ENCODE measurements at regions not wholly inside any gene's neighbourhood (a gene's known extent, or its start where the extent isn't known, plus 50 kb on each side); places are given as distances from the start of the nearest gene placed in this dataset.
A peak's percentile ranks its signal among the peaks of the same experiment; 100 is the strongest.

DNA sequence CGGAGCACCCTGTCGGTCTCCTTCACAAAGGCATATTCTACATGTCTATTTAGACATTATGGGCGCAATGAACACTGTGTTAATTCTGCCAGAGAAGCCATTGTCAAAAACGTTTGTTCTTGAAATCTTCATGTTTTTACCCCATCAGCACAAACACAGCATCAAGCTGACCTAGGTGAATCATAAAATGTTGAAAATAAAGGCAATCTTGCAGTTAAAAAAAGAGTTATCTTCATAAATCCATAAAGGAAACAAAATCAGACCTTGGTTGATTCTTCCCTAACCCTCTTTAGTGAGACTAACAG, 154.9 kb downstream of the DIO2 start:
- Histone ChIP-seq H4K20me1 (ENCODE audit: insufficient read depth) (no peaks in the 10 kb centered on the region), H3F3A (ENCODE audit: insufficient read depth, low read length, poor library complexity, severe bottlenecking) (no peaks in the 10 kb centered on the region), H3K36me3 (ENCODE audit: insufficient read depth, low read length) (no peaks in the 10 kb centered on the region), H3K27me3 (ENCODE audit: insufficient read depth, low read depth, low read length) (no peaks in the 10 kb centered on the region), H2AFZ (ENCODE audit: low read depth, low read length) (no peak overlapping the region), H3K4me3 (ENCODE audit: low read length) (no peak overlapping the region), H3K27ac (ENCODE audit: low read length) (no peak overlapping the region), H3K4me2 (ENCODE audit: low read length) (no peak overlapping the region), H3K9me3 (ENCODE audit: low read length) (no peaks in the 10 kb centered on the region), H3K79me2 (replicated peaks; ENCODE audit: insufficient read depth, low read length) (no peaks in the 10 kb centered on the region), H3K9ac (ENCODE audit: low read length) (no peak overlapping the region), H3K9me2 (ENCODE audit: insufficient read depth, low read length) (no peaks in the 10 kb centered on the region)
- TF ChIP-seq CTCF (IDR thresholded peaks at IDR 0.05; ENCODE audit: poor library complexity, severe bottlenecking): peak; percentile 19
- no peak for TF ChIP-seq POLR2AphosphoS5 (IDR thresholded peaks at IDR 0.05)
- peak; percentile 27 for TF ChIP-seq SMC3 (conservative IDR thresholded peaks at IDR 0.05; ENCODE audit: poor library complexity)
- no peak for TF ChIP-seq EZH2 (IDR thresholded peaks at IDR 0.05; ENCODE audit: borderline replicate concordance, insufficient read depth, low read length, poor library complexity, severe bottlenecking)
- TF ChIP-seq RAD21 (conservative IDR thresholded peaks at IDR 0.05): peak; percentile 45
- TF ChIP-seq EP300 (conservative IDR thresholded peaks at IDR 0.05; ENCODE audit: poor library complexity, severe bottlenecking): no peak
- TF ChIP-seq REST (IDR thresholded peaks at IDR 0.05; ENCODE audit: borderline replicate concordance): no peak

DNA sequence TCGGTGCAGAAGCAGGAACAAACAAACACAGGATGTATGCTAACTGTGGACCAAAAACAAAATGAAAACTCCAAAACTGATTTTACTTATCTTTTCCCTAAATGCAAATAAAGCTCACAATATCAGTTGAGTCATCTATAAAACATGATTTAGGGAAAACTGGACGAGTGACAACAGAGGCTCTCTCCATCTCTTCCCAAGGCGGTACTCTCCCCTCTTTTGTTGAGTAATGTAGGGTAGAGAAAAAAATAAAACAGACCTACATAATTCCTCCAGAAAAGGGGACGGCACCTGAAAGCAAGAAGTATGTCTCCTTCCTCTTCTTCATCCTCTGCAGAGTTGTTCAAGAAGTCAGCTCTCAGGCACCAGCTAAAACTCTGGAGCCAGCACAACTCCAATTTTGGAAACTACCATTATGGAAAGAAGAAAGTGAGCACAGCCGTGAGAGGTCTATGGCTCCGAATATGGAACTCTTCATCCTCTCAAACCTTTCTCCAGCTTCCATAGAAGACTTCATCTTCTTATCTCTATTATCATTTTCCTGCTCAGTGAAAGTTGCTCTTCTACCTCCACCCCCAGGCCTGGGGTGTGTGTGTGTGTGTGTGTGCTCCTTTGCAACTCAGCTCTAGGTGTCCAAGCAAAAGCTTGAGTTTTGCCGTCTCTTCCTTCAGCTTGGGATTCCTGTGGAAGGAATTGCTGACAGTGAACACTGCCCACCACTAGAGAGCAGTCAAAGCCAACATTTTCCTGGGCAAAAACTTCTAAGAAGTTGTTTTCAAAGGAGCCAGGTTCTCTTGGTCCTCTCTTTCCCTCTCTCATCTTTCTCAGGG, 155.4 kb downstream of the DIO2 start:
- H2AFZ ChIP-seq (ENCODE audit: low read depth, low read length): no peak overlapping the region
- no peaks in the 10 kb centered on the region for H3K36me3 ChIP-seq (ENCODE audit: insufficient read depth, low read length)
- no peaks in the 10 kb centered on the region for H3K9me3 ChIP-seq (ENCODE audit: low read length)
- no peak overlapping the region for H3K27ac ChIP-seq (ENCODE audit: low read length)
- no peaks in the 10 kb centered on the region for H3K9me2 ChIP-seq (ENCODE audit: insufficient read depth, low read length)
- no peak overlapping the region for H3K4me3 ChIP-seq (ENCODE audit: low read length)
- H3K79me2 ChIP-seq (replicated peaks; ENCODE audit: insufficient read depth, low read length): no peaks in the 10 kb centered on the region
- TF ChIP-seq SMC3 (conservative IDR thresholded peaks at IDR 0.05; ENCODE audit: poor library complexity): peak; percentile 91
- no peak for TF ChIP-seq POLR2AphosphoS5 (IDR thresholded peaks at IDR 0.05)
- no peak for TF ChIP-seq EZH2 (IDR thresholded peaks at IDR 0.05; ENCODE audit: borderline replicate concordance, insufficient read depth, low read length, poor library complexity, severe bottlenecking)
- TF ChIP-seq RAD21 (conservative IDR thresholded peaks at IDR 0.05): peak; percentile 89
- peak; percentile 84 for TF ChIP-seq CTCF (IDR thresholded peaks at IDR 0.05; ENCODE audit: poor library complexity, severe bottlenecking)
- H3K9ac ChIP-seq (ENCODE audit: low read length): no peak overlapping the region
- no peaks in the 10 kb centered on the region for H4K20me1 ChIP-seq (ENCODE audit: insufficient read depth)
- no peaks in the 10 kb centered on the region for H3K27me3 ChIP-seq (ENCODE audit: insufficient read depth, low read depth, low read length)
- H3F3A ChIP-seq (ENCODE audit: insufficient read depth, low read length, poor library complexity, severe bottlenecking): no peaks in the 10 kb centered on the region
- no peak overlapping the region for H3K4me2 ChIP-seq (ENCODE audit: low read length)

Measured in neural cell (in vitro differentiated cells).